ENCODE measurements at regions not wholly inside any gene's neighbourhood (a gene's known extent, or its start where the extent isn't known, plus 50 kb on each side); places are given as distances from the start of the nearest gene placed in this dataset.

GRCh38 chr13:30063892-30064291 is 213.5 kb upstream of the UBL3 start:
- TF ChIP-seq ZBTB7A (IDR thresholded peaks at IDR 0.05; ENCODE audit: low read depth) (no peak), TCF12 (IDR thresholded peaks at IDR 0.05; ENCODE audit: low read depth) (no peak), REST (IDR thresholded peaks at IDR 0.05; ENCODE audit: low read depth) (no peak), EP300 (IDR thresholded peaks at IDR 0.05; ENCODE audit: borderline replicate concordance) (no peak), FOXM1 (IDR thresholded peaks at IDR 0.05; ENCODE audit: borderline replicate concordance, low read depth) (no peak), TEAD4 (IDR thresholded peaks at IDR 0.05) (no peak), CEBPB (IDR thresholded peaks at IDR 0.05) (no peak), TAF1 (IDR thresholded peaks at IDR 0.05; ENCODE audit: low read depth) (no peak), RAD21 (IDR thresholded peaks at IDR 0.05; ENCODE audit: low read depth) (no peak), USF1 (IDR thresholded peaks at IDR 0.05) (no peak), MAX (IDR thresholded peaks at IDR 0.05) (no peak), YY1 (IDR thresholded peaks at IDR 0.05; ENCODE audit: low read depth) (no peak), EGR1 (IDR thresholded peaks at IDR 0.05) (no peak), CREB1 (IDR thresholded peaks at IDR 0.05; ENCODE audit: low read depth) (no peak)

Data from Ishikawa (cell line).